Gastrocnemius medialis (tissue), 4 donors: ENCODE measurements at regions not wholly inside any gene's neighbourhood (a gene's known extent, or its start where the extent isn't known, plus 50 kb on each side); places are given as distances from the start of the nearest gene placed in this dataset.

Experiments
- CTCF ChIP-seq, 5 experiments: fragments of 450-650 bp in 3 of 5; fragments of 200-600 bp in 2 of 5; sonication (generic) in 2 of 5; IDR thresholded peaks in 4 of 5; conservative IDR thresholded peaks in 1 of 5; 1 replicate in 4 of 5; 2 replicates in 1 of 5; pipeline ENCODE4 v1.5.1; 2016 to 2019; ENCODE audit warnings: antibody characterized with exemption in 5 of 5, mild to moderate bottlenecking in 3 of 5, moderate library complexity in 3 of 5
- POLR2A ChIP-seq, 2 donors: fragments of 450-650 bp; IDR thresholded peaks; one replicate each; pipeline ENCODE4 v1.6.1; 2017; ENCODE audit warnings: antibody characterized with exemption in 2 of 2, mild to moderate bottlenecking in 2 of 2, moderate library complexity in 2 of 2

- TF ChIP-seq CTCF (IDR thresholded peaks at IDR 0.05 in 4 of 5, conservative IDR thresholded peaks at IDR 0.05 in 1 of 5), result peak in 4 of 5 experiments; percentile 16 to 54 (median 50)
- no peak for TF ChIP-seq POLR2A (IDR thresholded peaks at IDR 0.05)
These were observed 83.0 kb upstream of the GLIS3 start for GRCh38 chr9:4382722-4383317.
